ENCODE measurements at regions not wholly inside any gene's neighbourhood (a gene's known extent, or its start where the extent isn't known, plus 50 kb on each side); places are given as distances from the start of the nearest gene placed in this dataset.

- H4K20me1 ChIP-seq (replicated peaks in 1 of 2; ENCODE audit: control insufficient read depth in 1 of 2, insufficient read depth in 2 of 2, low read length in 2 of 2), result no peaks in the 10 kb centered on the region
- POLR2A ChIA-PET (ENCODE audit: partially characterized antibody), result no interaction called here
- no peak for TF ChIP-seq CEBPB (IDR thresholded peaks at IDR 0.05; ENCODE audit: low read depth, low read length)
- no peak for TF ChIP-seq TCF12 (IDR thresholded peaks at IDR 0.05; ENCODE audit: low read depth, low read length)
- TF ChIP-seq TBP (IDR thresholded peaks at IDR 0.05; ENCODE audit: low read depth, low read length), result no peak
- TF ChIP-seq SP4 (IDR thresholded peaks at IDR 0.05; ENCODE audit: low read length), result no peak
These were observed 907.9 kb downstream of the IGSF11 start for GRCh38 chr3:118126751-118127150.

More at GRCh38 chr3:118126751-118127150, 907.9 kb downstream of the IGSF11 start:
- Histone ChIP-seq H3K4me3 (ENCODE audit: extremely low read depth in 1 of 4, insufficient read depth in 2 of 4, low read depth in 3 of 4, low read length in 4 of 4) (no peak overlapping the region), H4K8ac (ENCODE audit: extremely low read depth, insufficient read depth, low read length) (no peak overlapping the region), H2BK120ac (replicated peaks; ENCODE audit: low read depth, low read length) (no peak overlapping the region), H4K91ac (replicated peaks; ENCODE audit: insufficient read length, low read length) (no peak overlapping the region), H2AK5ac (ENCODE audit: low read depth, low read length) (no peak overlapping the region), H3K79me1 (ENCODE audit: low read depth, low read length) (no peaks in the 10 kb centered on the region), H3K27me3 (replicated peaks in 1 of 4; ENCODE audit: control insufficient read depth in 3 of 4, extremely low read depth in 1 of 4, insufficient read depth in 3 of 4, low read length in 3 of 4) (no peaks in the 10 kb centered on the region), H2BK5ac (ENCODE audit: low read depth, low read length) (no peak overlapping the region), H3K79me2 (ENCODE audit: control insufficient read depth in 1 of 2, insufficient read depth in 2 of 2, low read length in 2 of 2) (no peaks in the 10 kb centered on the region), H4K5ac (ENCODE audit: insufficient read length, low read depth, low read length) (no peak overlapping the region), H2AFZ (ENCODE audit: low read length) (no peak overlapping the region), H3K56ac (replicated peaks; ENCODE audit: insufficient read length, low read depth, low read length) (no peak overlapping the region), H3K27ac (ENCODE audit: low read depth, low read length) (no peak overlapping the region), H3K18ac (ENCODE audit: extremely low read depth, low read length) (no peak overlapping the region), H3K9me3 (ENCODE audit: insufficient read depth in 2 of 2, low read depth in 1 of 2, low read length in 1 of 2) (no peaks in the 10 kb centered on the region), H2BK20ac (ENCODE audit: low read length) (no peak overlapping the region), H3K9ac (replicated peaks in 1 of 4; ENCODE audit: extremely low read depth in 1 of 4, low read depth in 3 of 4, low read length in 3 of 4) (no peak overlapping the region), H2BK12ac (ENCODE audit: low read depth, low read length) (no peak overlapping the region), H3K4ac (replicated peaks; ENCODE audit: insufficient read length, low read depth, low read length) (no peak overlapping the region), H2BK15ac (ENCODE audit: low read length) (no peak overlapping the region), H3K14ac (ENCODE audit: insufficient read length) (no peak overlapping the region), H3K23ac (ENCODE audit: insufficient read length) (no peak overlapping the region), H3K4me1 (replicated peaks in 1 of 4; ENCODE audit: control insufficient read depth in 3 of 4, insufficient read depth in 4 of 4, low read length in 3 of 4) (no peaks in the 10 kb centered on the region), H3K23me2 (ENCODE audit: low read depth, low read length) (no peaks in the 10 kb centered on the region; the same call in 1 of the 2 replicates), H3K36me3 (ENCODE audit: control insufficient read depth in 2 of 4, insufficient read depth in 4 of 4, low read length in 3 of 4) (no peaks in the 10 kb centered on the region), H3K4me2 (ENCODE audit: insufficient read depth in 1 of 2, low read depth in 2 of 2, low read length in 2 of 2) (no peak overlapping the region)
- FAIRE-seq (no peak), DNase-seq (ENCODE audit: low read depth in 1 of 2, low spot score in 2 of 2) (no peak)
- CTCF ChIA-PET (ENCODE audit: partially characterized antibody), result no interaction called here
- WGBS, 2 experiments (ENCODE audit: extremely low coverage in 1 of 2, insufficient coverage in 1 of 2, insufficient read length in 1 of 2, insufficient replicate concordance in 2 of 2, low coverage in 1 of 2, low lambda C conversion rate in 2 of 2, missing lambda C conversion rate in 1 of 2), result 94% methylated on average over 2 of the region's 2 CpGs; no CpG with 5 or more reads in 1 of the 2 experiments
